SK-N-SH treated with all-trans-retinoic acid at 6 μM for 48 hours (cell line): ENCODE measurements at regions not wholly inside any gene's neighbourhood (a gene's known extent, or its start where the extent isn't known, plus 50 kb on each side); places are given as distances from the start of the nearest gene placed in this dataset.

Experiments used
- ATAC-seq: fragments of 200-7000 bp; cut with Tn5 transposase; 3 replicates; pipeline ENCODE4 v1.9.1; 2020; ENCODE audit warnings: mild to moderate bottlenecking, moderate library complexity
- ARNTL ChIP-seq: fragments of 450-650 bp; formaldehyde crosslinking; IDR thresholded peaks from 2 replicates; pipeline ENCODE4 v1.5.0; 2020; ENCODE audit warnings: low read depth, mild to moderate bottlenecking, moderate library complexity, borderline replicate concordance
- BACH2 ChIP-seq: fragments of 250-450 bp; sonication (Bioruptor Pico); IDR thresholded peaks from 2 replicates; pipeline ENCODE4 v1.9.0; 2021; ENCODE audit warnings: mild to moderate bottlenecking, borderline replicate concordance
- CSDC2 ChIP-seq: fragments of 250-450 bp; sonication (Bioruptor Pico); IDR thresholded peaks from 2 replicates; pipeline ENCODE4 v1.5.0; 2020; ENCODE audit warnings: mild to moderate bottlenecking, moderate library complexity
- ESRRG ChIP-seq: fragments of 250-450 bp; sonication (Bioruptor Pico); IDR thresholded peaks from 2 replicates; pipeline ENCODE4 v1.6.1; 2021; ENCODE audit warnings: mild to moderate bottlenecking
- GLIS3 ChIP-seq: fragments of 250-450 bp; sonication (Bioruptor Pico); IDR thresholded peaks from 2 replicates; pipeline ENCODE4 v1.5.0; 2020; ENCODE audit warnings: mild to moderate bottlenecking, moderate library complexity
- ISL1 ChIP-seq: fragments of 250-450 bp; sonication (Bioruptor Pico); IDR thresholded peaks from 2 replicates; pipeline ENCODE4 v2.1.2; 2022; ENCODE audit warnings: mild to moderate bottlenecking, moderate library complexity
- OSR1 ChIP-seq: fragments of 250-450 bp; sonication (Bioruptor Pico); IDR thresholded peaks from 2 replicates; pipeline ENCODE4 v1.8.0; 2022; ENCODE audit warnings: moderate library complexity, mild to moderate bottlenecking, inconsistent platforms
- PPARA ChIP-seq: fragments of 250-450 bp; sonication (Bioruptor Pico); IDR thresholded peaks from 2 replicates; pipeline ENCODE4 v1.5.0; 2020; ENCODE audit warnings: mild to moderate bottlenecking, borderline replicate concordance
- RARB ChIP-seq: fragments of 250-450 bp; sonication (Bioruptor Pico); IDR thresholded peaks from 2 replicates; pipeline ENCODE4 v1.8.0; 2021; ENCODE audit warnings: mild to moderate bottlenecking, moderate library complexity
- SNAI2 ChIP-seq: fragments of 250-450 bp; sonication (Bioruptor Pico); IDR thresholded peaks from 2 replicates; pipeline ENCODE4 v1.5.0; 2020; ENCODE audit warnings: mild to moderate bottlenecking, moderate library complexity
- ZC3H10 ChIP-seq: fragments of 250-450 bp; sonication (Bioruptor Pico); IDR thresholded peaks from 2 replicates; pipeline ENCODE4 v1.5.1; 2021; ENCODE audit warnings: mild to moderate bottlenecking, moderate library complexity
- ZFP3 ChIP-seq: fragments of 250-450 bp; sonication (Bioruptor Pico); IDR thresholded peaks from 2 replicates; pipeline ENCODE4 v1.5.0; 2020; ENCODE audit warnings: mild to moderate bottlenecking, moderate library complexity
- ZFP30 ChIP-seq: fragments of 450-650 bp; formaldehyde crosslinking; IDR thresholded peaks from 2 replicates; pipeline ENCODE4 v1.5.0; 2022; ENCODE audit warnings: mild to moderate bottlenecking, moderate library complexity
- ZNF565 ChIP-seq: fragments of 450-650 bp; formaldehyde crosslinking; conservative IDR thresholded peaks from 2 replicates; pipeline ENCODE4 v1.5.0; 2020; ENCODE audit warnings: low read depth, mild to moderate bottlenecking, moderate library complexity
- ZNF70 ChIP-seq: fragments of 450-650 bp; formaldehyde crosslinking; IDR thresholded peaks from 2 replicates; pipeline ENCODE4 v1.5.0; 2020; ENCODE audit warnings: mild to moderate bottlenecking, moderate library complexity
- TF ChIP-seq, protein P1 (sequence below): fragments of 250-450 bp; sonication (Bioruptor Pico); IDR thresholded peaks from 2 replicates; pipeline ENCODE4 v1.8.0; 2020; ENCODE audit warnings: mild to moderate bottlenecking, moderate library complexity, borderline replicate concordance
- TF ChIP-seq, protein P2 (sequence below): fragments of 250-450 bp; sonication (Bioruptor Pico); IDR thresholded peaks from 2 replicates; pipeline ENCODE4 v1.8.0; 2021; ENCODE audit warnings: low read depth, mild to moderate bottlenecking, moderate library complexity, borderline replicate concordance
- TF ChIP-seq, protein P3 (sequence below): fragments of 250-450 bp; sonication (Bioruptor Pico); IDR thresholded peaks from 2 replicates; pipeline ENCODE4 v1.5.1; 2020; ENCODE audit warnings: low read depth, mild to moderate bottlenecking, moderate library complexity
- TF ChIP-seq, protein P4 (sequence below): fragments of 250-450 bp; sonication (Bioruptor Pico); IDR thresholded peaks from 2 replicates; pipeline ENCODE4 v1.5.1; 2021; ENCODE audit warnings: mild to moderate bottlenecking, moderate library complexity
- TF ChIP-seq, protein P5 (sequence below): fragments of 250-450 bp; sonication (Bioruptor Pico); IDR thresholded peaks from 2 replicates; pipeline ENCODE4 v1.5.0; 2020; ENCODE audit warnings: mild to moderate bottlenecking, moderate library complexity

DNA sequence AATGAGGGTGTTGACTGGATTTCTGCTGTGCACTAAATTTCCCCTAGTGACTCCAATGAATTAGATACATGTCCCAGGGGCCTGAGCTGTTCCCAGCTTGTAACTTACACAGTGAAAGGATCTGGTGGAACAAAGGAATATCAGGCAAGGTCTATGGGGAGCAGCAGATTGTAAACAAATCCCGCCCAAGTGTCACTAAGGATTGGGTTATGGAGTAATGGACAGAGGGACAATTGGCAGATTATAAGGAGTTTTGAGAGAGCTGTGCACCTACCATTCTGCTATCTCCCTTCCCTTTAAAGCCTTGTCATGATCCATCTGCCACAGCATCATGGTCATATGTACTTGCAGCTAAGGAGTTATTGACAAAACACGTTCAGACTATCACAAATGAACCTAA lies 183.0 kb downstream of the RAB11FIP2 start:
- no peak for ATAC-seq
- TF ChIP-seq, protein P1, sequence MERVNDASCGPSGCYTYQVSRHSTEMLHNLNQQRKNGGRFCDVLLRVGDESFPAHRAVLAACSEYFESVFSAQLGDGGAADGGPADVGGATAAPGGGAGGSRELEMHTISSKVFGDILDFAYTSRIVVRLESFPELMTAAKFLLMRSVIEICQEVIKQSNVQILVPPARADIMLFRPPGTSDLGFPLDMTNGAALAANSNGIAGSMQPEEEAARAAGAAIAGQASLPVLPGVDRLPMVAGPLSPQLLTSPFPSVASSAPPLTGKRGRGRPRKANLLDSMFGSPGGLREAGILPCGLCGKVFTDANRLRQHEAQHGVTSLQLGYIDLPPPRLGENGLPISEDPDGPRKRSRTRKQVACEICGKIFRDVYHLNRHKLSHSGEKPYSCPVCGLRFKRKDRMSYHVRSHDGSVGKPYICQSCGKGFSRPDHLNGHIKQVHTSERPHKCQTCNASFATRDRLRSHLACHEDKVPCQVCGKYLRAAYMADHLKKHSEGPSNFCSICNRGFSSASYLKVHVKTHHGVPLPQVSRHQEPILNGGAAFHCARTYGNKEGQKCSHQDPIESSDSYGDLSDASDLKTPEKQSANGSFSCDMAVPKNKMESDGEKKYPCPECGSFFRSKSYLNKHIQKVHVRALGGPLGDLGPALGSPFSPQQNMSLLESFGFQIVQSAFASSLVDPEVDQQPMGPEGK (CRISPR knock-in tag), result no peak
- TF ChIP-seq ARNTL (CRISPR knock-in tag), result no peak
- TF ChIP-seq PPARA, result no peak
- TF ChIP-seq, protein P2, sequence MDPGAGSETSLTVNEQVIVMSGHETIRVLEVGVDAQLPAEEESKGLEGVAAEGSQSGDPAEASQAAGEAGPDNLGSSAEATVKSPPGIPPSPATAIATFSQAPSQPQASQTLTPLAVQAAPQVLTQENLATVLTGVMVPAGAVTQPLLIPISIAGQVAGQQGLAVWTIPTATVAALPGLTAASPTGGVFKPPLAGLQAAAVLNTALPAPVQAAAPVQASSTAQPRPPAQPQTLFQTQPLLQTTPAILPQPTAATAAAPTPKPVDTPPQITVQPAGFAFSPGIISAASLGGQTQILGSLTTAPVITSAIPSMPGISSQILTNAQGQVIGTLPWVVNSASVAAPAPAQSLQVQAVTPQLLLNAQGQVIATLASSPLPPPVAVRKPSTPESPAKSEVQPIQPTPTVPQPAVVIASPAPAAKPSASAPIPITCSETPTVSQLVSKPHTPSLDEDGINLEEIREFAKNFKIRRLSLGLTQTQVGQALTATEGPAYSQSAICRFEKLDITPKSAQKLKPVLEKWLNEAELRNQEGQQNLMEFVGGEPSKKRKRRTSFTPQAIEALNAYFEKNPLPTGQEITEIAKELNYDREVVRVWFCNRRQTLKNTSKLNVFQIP, result no peak
- TF ChIP-seq, protein P3, sequence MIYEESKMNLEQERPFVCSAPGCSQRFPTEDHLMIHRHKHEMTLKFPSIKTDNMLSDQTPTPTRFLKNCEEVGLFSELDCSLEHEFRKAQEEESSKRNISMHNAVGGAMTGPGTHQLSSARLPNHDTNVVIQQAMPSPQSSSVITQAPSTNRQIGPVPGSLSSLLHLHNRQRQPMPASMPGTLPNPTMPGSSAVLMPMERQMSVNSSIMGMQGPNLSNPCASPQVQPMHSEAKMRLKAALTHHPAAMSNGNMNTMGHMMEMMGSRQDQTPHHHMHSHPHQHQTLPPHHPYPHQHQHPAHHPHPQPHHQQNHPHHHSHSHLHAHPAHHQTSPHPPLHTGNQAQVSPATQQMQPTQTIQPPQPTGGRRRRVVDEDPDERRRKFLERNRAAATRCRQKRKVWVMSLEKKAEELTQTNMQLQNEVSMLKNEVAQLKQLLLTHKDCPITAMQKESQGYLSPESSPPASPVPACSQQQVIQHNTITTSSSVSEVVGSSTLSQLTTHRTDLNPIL (CRISPR knock-in tag), result no peak
- TF ChIP-seq ZFP30 (CRISPR knock-in tag), result no peak
- no peak for TF ChIP-seq SNAI2 (CRISPR knock-in tag)
- TF ChIP-seq CSDC2 (CRISPR knock-in tag), result no peak
- no peak for TF ChIP-seq ZNF565 (CRISPR knock-in tag)
- no peak for TF ChIP-seq ESRRG

DNA sequence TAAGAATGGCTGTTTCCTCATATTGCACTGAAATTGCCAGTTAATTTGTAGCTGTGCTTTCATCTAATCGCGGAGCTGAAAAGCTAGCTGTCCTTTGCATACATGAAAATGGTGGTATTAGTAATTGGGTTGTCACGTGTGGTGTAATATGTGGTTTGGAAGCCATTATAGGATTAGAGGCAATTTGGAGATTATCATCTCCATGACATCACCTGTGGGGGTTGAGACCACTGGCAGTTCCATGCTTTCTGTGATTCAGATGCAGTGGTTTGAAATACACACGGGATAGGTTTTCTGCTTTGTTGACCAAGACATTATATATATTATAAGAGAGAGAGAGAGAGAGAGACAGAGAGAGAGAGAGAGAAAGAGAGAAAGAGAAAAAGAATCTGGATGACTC lies 180.8 kb downstream of the RAB11FIP2 start:
- ATAC-seq, result no peak
- TF ChIP-seq ZFP3 (no peak), OSR1 (CRISPR knock-in tag) (no peak), PPARA (no peak), GLIS3 (CRISPR knock-in tag) (no peak), ESRRG (no peak), ISL1 (no peak)
- TF ChIP-seq, protein P3 (CRISPR knock-in tag), result no peak

DNA sequence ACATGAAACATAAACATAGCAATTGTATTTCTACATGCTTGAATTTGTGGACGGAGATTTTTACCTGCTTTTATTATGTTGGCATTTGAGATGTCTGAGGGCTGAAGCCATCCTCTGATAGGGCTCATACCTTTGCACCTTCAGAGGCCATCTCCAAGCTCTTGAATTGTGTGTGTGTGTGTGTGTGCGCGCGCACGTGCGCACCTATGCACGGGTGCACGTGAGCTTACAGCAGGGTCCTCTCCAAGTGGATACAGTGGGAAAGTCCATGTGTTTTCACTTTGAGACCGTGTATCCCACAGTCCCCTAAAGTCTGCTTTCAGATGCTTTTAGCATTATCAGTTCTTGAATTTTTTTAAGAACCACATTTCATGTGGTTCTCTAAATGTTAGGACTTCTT lies 178.6 kb downstream of the RAB11FIP2 start:
- no peak for TF ChIP-seq ZC3H10 (CRISPR knock-in tag)
- TF ChIP-seq ZFP30 (CRISPR knock-in tag), result no peak
- TF ChIP-seq PPARA, result no peak
- no peak for TF ChIP-seq BACH2 (CRISPR knock-in tag)
- no peak for ATAC-seq

DNA sequence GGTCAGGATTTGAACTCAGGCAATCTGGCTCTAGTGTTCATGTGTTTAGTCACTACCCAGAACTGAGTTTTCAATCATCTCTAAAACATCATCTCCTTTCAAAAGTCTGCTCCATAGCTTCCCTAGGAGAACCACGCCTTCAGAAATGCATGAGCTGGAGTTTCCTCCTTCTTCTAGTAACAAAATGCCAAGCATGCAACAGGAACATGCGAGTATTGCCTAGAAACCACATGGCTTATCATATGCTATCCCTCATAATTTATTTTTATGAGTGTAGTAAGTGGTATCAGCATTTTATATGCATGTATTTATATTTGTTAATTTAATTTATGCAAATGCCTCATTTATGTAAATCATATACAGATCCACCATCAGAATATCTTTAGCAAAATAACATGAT lies 170.9 kb downstream of the RAB11FIP2 start:
- TF ChIP-seq, protein P4, sequence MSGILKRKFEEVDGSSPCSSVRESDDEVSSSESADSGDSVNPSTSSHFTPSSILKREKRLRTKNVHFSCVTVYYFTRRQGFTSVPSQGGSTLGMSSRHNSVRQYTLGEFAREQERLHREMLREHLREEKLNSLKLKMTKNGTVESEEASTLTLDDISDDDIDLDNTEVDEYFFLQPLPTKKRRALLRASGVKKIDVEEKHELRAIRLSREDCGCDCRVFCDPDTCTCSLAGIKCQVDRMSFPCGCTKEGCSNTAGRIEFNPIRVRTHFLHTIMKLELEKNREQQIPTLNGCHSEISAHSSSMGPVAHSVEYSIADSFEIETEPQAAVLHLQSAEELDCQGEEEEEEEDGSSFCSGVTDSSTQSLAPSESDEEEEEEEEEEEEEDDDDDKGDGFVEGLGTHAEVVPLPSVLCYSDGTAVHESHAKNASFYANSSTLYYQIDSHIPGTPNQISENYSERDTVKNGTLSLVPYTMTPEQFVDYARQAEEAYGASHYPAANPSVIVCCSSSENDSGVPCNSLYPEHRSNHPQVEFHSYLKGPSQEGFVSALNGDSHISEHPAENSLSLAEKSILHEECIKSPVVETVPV (CRISPR knock-in tag), result no peak
- no peak for TF ChIP-seq ZNF565 (CRISPR knock-in tag)
- TF ChIP-seq OSR1 (CRISPR knock-in tag), result no peak
- no peak for TF ChIP-seq CSDC2 (CRISPR knock-in tag)
- no peak for TF ChIP-seq ZNF70 (CRISPR knock-in tag)
- TF ChIP-seq ZFP3, result no peak
- no peak for TF ChIP-seq RARB
- TF ChIP-seq BACH2 (CRISPR knock-in tag), result no peak
- no peak for TF ChIP-seq PPARA
- no peak for ATAC-seq

DNA sequence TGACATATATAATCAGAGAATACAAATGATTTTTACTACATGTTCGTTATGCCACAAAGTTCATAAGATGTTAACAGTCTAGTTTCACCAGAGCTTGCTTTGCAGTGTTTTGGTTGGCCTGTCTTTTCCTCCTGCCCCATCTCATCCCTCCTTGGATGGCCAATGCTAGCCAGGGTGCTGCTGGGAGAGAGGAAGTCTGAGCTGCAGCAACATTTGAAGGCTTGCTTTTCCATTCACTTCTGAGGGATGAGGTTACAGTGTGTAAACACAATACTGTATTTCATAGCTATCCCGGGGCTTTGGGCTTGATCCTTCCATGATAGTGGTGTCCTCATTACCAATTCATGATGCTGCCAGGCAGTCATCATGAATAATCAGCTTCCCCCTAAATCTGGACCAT lies 170.5 kb downstream of the RAB11FIP2 start:
- no peak for ATAC-seq
- no peak for TF ChIP-seq ZNF565 (CRISPR knock-in tag)
- TF ChIP-seq CSDC2 (CRISPR knock-in tag), result no peak
- TF ChIP-seq SNAI2 (CRISPR knock-in tag), result no peak
- TF ChIP-seq, protein P3 (CRISPR knock-in tag), result no peak
- TF ChIP-seq, protein P5, sequence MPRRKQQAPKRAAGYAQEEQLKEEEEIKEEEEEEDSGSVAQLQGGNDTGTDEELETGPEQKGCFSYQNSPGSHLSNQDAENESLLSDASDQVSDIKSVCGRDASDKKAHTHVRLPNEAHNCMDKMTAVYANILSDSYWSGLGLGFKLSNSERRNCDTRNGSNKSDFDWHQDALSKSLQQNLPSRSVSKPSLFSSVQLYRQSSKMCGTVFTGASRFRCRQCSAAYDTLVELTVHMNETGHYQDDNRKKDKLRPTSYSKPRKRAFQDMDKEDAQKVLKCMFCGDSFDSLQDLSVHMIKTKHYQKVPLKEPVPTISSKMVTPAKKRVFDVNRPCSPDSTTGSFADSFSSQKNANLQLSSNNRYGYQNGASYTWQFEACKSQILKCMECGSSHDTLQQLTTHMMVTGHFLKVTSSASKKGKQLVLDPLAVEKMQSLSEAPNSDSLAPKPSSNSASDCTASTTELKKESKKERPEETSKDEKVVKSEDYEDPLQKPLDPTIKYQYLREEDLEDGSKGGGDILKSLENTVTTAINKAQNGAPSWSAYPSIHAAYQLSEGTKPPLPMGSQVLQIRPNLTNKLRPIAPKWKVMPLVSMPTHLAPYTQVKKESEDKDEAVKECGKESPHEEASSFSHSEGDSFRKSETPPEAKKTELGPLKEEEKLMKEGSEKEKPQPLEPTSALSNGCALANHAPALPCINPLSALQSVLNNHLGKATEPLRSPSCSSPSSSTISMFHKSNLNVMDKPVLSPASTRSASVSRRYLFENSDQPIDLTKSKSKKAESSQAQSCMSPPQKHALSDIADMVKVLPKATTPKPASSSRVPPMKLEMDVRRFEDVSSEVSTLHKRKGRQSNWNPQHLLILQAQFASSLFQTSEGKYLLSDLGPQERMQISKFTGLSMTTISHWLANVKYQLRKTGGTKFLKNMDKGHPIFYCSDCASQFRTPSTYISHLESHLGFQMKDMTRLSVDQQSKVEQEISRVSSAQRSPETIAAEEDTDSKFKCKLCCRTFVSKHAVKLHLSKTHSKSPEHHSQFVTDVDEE (CRISPR knock-in tag), result no peak
